ENCODE measurements at regions not wholly inside any gene's neighbourhood (a gene's known extent, or its start where the extent isn't known, plus 50 kb on each side); places are given as distances from the start of the nearest gene placed in this dataset.

DNA sequence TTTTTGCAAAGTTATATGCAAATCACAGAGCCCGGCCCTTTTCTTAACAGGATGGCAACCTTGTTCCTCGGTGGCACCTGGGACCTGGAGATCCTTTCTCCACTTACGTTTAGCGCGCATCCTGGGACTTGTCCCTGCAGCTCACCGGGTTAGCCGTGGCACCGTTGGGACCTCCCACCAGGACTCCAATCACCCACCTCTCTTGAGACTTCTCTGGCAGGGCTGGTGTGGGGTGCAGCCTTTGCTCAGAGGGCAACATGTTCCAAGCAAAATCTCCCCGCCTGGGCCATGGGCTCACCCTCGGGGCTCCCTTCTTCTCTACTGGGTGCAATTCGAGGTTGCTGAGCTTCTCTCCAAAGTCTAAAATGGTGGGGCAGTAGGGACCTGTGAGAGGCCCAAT is 211.9 kb upstream of the UMPS start:
- no peak for TF ChIP-seq ZNF274 (IDR thresholded peaks at IDR 0.05; ENCODE audit: low read depth, low read length)
- TF ChIP-seq YY1 (IDR thresholded peaks at IDR 0.05; ENCODE audit: insufficient read depth, insufficient read length) = no peak
